Testis (tissue), 2 donors: ENCODE measurements at regions not wholly inside any gene's neighbourhood (a gene's known extent, or its start where the extent isn't known, plus 50 kb on each side); places are given as distances from the start of the nearest gene placed in this dataset.

ENCODE experiments used
- CTCF ChIP-seq, 3 experiments: fragments of 450-650 bp in 2 of 3; fragments of 200-600 bp in 1 of 3; sonication (generic) in 1 of 3; IDR thresholded peaks; one replicate each; pipeline ENCODE4 v1.5.1; 2016 to 2019; ENCODE audit warnings: antibody characterized with exemption in 3 of 3, mild to moderate bottlenecking in 2 of 3, moderate library complexity in 1 of 3
- POLR2A ChIP-seq: fragments of 450-650 bp; IDR thresholded peaks from one replicate; pipeline ENCODE4 v1.6.1; 2017; ENCODE audit warnings: antibody characterized with exemption, mild to moderate bottlenecking, moderate library complexity

GRCh38 chr12:80017261-80017870 lies 82.0 kb upstream of the OTOGL start:
- no peak for TF ChIP-seq CTCF (IDR thresholded peaks at IDR 0.05)
- TF ChIP-seq POLR2A = no peak
